ENCODE measurements at regions not wholly inside any gene's neighbourhood (a gene's known extent, or its start where the extent isn't known, plus 50 kb on each side); places are given as distances from the start of the nearest gene placed in this dataset.

DNA sequence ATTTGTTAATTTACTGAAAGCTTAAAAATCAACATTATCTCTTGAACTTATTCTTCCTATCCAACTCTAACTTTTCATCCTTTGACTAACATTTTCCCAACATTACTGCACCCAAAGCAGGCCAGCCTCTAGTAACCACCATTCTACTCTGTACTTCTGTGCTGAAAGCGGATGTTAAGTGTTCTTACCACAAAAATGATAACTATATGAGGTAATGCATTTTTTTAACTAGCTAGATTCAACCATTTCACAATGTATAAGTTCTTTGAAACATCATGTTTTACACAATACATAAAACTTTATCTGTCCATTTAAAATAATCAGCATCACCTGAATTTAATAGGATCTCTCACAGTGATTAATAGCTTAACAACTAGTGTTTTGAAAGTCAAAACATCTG is 468.5 kb upstream of the MGAT4C start:
- TF ChIP-seq, protein P1, sequence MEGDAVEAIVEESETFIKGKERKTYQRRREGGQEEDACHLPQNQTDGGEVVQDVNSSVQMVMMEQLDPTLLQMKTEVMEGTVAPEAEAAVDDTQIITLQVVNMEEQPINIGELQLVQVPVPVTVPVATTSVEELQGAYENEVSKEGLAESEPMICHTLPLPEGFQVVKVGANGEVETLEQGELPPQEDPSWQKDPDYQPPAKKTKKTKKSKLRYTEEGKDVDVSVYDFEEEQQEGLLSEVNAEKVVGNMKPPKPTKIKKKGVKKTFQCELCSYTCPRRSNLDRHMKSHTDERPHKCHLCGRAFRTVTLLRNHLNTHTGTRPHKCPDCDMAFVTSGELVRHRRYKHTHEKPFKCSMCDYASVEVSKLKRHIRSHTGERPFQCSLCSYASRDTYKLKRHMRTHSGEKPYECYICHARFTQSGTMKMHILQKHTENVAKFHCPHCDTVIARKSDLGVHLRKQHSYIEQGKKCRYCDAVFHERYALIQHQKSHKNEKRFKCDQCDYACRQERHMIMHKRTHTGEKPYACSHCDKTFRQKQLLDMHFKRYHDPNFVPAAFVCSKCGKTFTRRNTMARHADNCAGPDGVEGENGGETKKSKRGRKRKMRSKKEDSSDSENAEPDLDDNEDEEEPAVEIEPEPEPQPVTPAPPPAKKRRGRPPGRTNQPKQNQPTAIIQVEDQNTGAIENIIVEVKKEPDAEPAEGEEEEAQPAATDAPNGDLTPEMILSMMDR (IDR thresholded peaks at IDR 0.05): no peak
- Histone ChIP-seq H3K27ac (ENCODE audit: low read depth in 1 of 2, low read length in 2 of 2) (no peak overlapping the region), H3K36me3 (ENCODE audit: insufficient read depth, low read length) (no peaks in the 10 kb centered on the region), H3K9me3 (ENCODE audit: control insufficient read depth in 1 of 2, insufficient read depth in 1 of 2, low read length in 2 of 2) (peaks cover 0 to 8% of the 10 kb centered on the region in 2 experiments), H3K27me3 (ENCODE audit: control insufficient read depth in 1 of 2, insufficient read depth in 2 of 2, low read length in 2 of 2) (no peaks in the 10 kb centered on the region), H3K4me3 (ENCODE audit: low read length) (no peak overlapping the region), H3K4me1 (ENCODE audit: insufficient read depth, low read length) (no peaks in the 10 kb centered on the region)
- CTCF ChIA-PET: no interaction called here
- intact Hi-C loops (cut with DNase I, micrococcal nuclease): no loop called here
- H3K4me3 Mint-ChIP-seq: no peak overlapping the region
- no peak for ATAC-seq (ENCODE audit: poor library complexity)
- no peak for DNase-seq
- no peaks in the 10 kb centered on the region for H3K27me3 Mint-ChIP-seq
- H3K36me3 Mint-ChIP-seq (ENCODE audit: low read depth): no peaks in the 10 kb centered on the region
- H3K4me1 Mint-ChIP-seq (ENCODE audit: low read depth): no peaks in the 10 kb centered on the region
- H3K27ac Mint-ChIP-seq: no peak overlapping the region
- POLR2A ChIA-PET: no interaction called here
- H3K9me3 Mint-ChIP-seq: no peaks in the 10 kb centered on the region

GRCh38 chr12:86723326-86723725 is 467.1 kb upstream of the MGAT4C start:
- POLR2A ChIA-PET: no interaction called here
- no peak overlapping the region for H3K4me3 ChIP-seq (ENCODE audit: low read length)
- H3K27me3 Mint-ChIP-seq: no peaks in the 10 kb centered on the region
- no peak overlapping the region for H3K27ac ChIP-seq (ENCODE audit: low read depth in 1 of 2, low read length in 2 of 2)
- DNase-seq (no peak), ATAC-seq (ENCODE audit: poor library complexity) (no peak)
- H3K9me3 ChIP-seq (ENCODE audit: control insufficient read depth in 1 of 2, insufficient read depth in 1 of 2, low read length in 2 of 2): peaks cover 0 to 6% of the 10 kb centered on the region in 2 experiments
- TF ChIP-seq, protein P1 (IDR thresholded peaks at IDR 0.05): no peak
- intact Hi-C loops (cut with DNase I, micrococcal nuclease): no loop called here
- H3K27ac Mint-ChIP-seq: no peak overlapping the region
- no peaks in the 10 kb centered on the region for H3K27me3 ChIP-seq (ENCODE audit: control insufficient read depth in 1 of 2, insufficient read depth in 2 of 2, low read length in 2 of 2)
- no peaks in the 10 kb centered on the region for H3K36me3 Mint-ChIP-seq (ENCODE audit: low read depth)
- H3K4me1 Mint-ChIP-seq (ENCODE audit: low read depth): no peaks in the 10 kb centered on the region
- H3K4me1 ChIP-seq (ENCODE audit: insufficient read depth, low read length): no peaks in the 10 kb centered on the region
- CTCF ChIA-PET: no interaction called here
- H3K4me3 Mint-ChIP-seq: no peak overlapping the region
- peaks cover 3% of the 10 kb centered on the region for H3K9me3 Mint-ChIP-seq
- no peaks in the 10 kb centered on the region for H3K36me3 ChIP-seq (ENCODE audit: insufficient read depth, low read length)

- Histone ChIP-seq H3K36me3 (ENCODE audit: insufficient read depth, low read length) (no peaks in the 10 kb centered on the region), H3K9me3 (ENCODE audit: control insufficient read depth in 1 of 2, insufficient read depth in 1 of 2, low read length in 2 of 2) (peaks cover 0 to 5% of the 10 kb centered on the region in 2 experiments), H3K27me3 (ENCODE audit: control insufficient read depth in 1 of 2, insufficient read depth in 2 of 2, low read length in 2 of 2) (no peaks in the 10 kb centered on the region), H3K4me1 (ENCODE audit: insufficient read depth, low read length) (no peaks in the 10 kb centered on the region), H3K27ac (ENCODE audit: low read depth in 1 of 2, low read length in 2 of 2) (no peak overlapping the region), H3K4me3 (ENCODE audit: low read length) (no peak overlapping the region)
- POLR2A ChIA-PET: no interaction called here
- TF ChIP-seq, protein P1 (IDR thresholded peaks at IDR 0.05): no peak
- Mint-ChIP-seq H3K9me3 (peaks cover 3% of the 10 kb centered on the region), H3K4me3 (no peak overlapping the region), H3K27me3 (no peaks in the 10 kb centered on the region), H3K36me3 (ENCODE audit: low read depth) (no peaks in the 10 kb centered on the region), H3K27ac (no peak overlapping the region), H3K4me1 (ENCODE audit: low read depth) (no peaks in the 10 kb centered on the region)
- intact Hi-C loops (cut with DNase I, micrococcal nuclease): no loop called here
- DNase-seq: no peak
- no peak for ATAC-seq (ENCODE audit: poor library complexity)
- CTCF ChIA-PET: no interaction called here
Measured at GRCh38 chr12:86721713-86722397, 465.7 kb upstream of the MGAT4C start.

Measured in CD4-positive, alpha-beta T cell (primary cell).